SK-N-SH treated with all-trans-retinoic acid at 6 μM for 48 hours (cell line): ENCODE measurements at regions not wholly inside any gene's neighbourhood (a gene's known extent, or its start where the extent isn't known, plus 50 kb on each side); places are given as distances from the start of the nearest gene placed in this dataset.

Experiments used
- ATAC-seq: fragments of 200-7000 bp; cut with Tn5 transposase; 3 replicates; pipeline ENCODE4 v1.9.1; 2020; ENCODE audit warnings: mild to moderate bottlenecking, moderate library complexity
- ARNTL ChIP-seq: fragments of 450-650 bp; formaldehyde crosslinking; IDR thresholded peaks from 2 replicates; pipeline ENCODE4 v1.5.0; 2020; ENCODE audit warnings: low read depth, mild to moderate bottlenecking, moderate library complexity, borderline replicate concordance
- BACH2 ChIP-seq: fragments of 250-450 bp; sonication (Bioruptor Pico); IDR thresholded peaks from 2 replicates; pipeline ENCODE4 v1.9.0; 2021; ENCODE audit warnings: mild to moderate bottlenecking, borderline replicate concordance
- CSDC2 ChIP-seq: fragments of 250-450 bp; sonication (Bioruptor Pico); IDR thresholded peaks from 2 replicates; pipeline ENCODE4 v1.5.0; 2020; ENCODE audit warnings: mild to moderate bottlenecking, moderate library complexity
- CSRNP3 ChIP-seq: fragments of 250-450 bp; sonication (Bioruptor Pico); IDR thresholded peaks from 2 replicates; pipeline ENCODE4 v1.5.1; 2021; ENCODE audit warnings: mild to moderate bottlenecking, moderate library complexity
- ESRRG ChIP-seq: fragments of 250-450 bp; sonication (Bioruptor Pico); IDR thresholded peaks from 2 replicates; pipeline ENCODE4 v1.6.1; 2021; ENCODE audit warnings: mild to moderate bottlenecking
- GLIS3 ChIP-seq: fragments of 250-450 bp; sonication (Bioruptor Pico); IDR thresholded peaks from 2 replicates; pipeline ENCODE4 v1.5.0; 2020; ENCODE audit warnings: mild to moderate bottlenecking, moderate library complexity
- ISL1 ChIP-seq: fragments of 250-450 bp; sonication (Bioruptor Pico); IDR thresholded peaks from 2 replicates; pipeline ENCODE4 v2.1.2; 2022; ENCODE audit warnings: mild to moderate bottlenecking, moderate library complexity
- OSR1 ChIP-seq: fragments of 250-450 bp; sonication (Bioruptor Pico); IDR thresholded peaks from 2 replicates; pipeline ENCODE4 v1.8.0; 2022; ENCODE audit warnings: moderate library complexity, mild to moderate bottlenecking, inconsistent platforms
- PPARA ChIP-seq: fragments of 250-450 bp; sonication (Bioruptor Pico); IDR thresholded peaks from 2 replicates; pipeline ENCODE4 v1.5.0; 2020; ENCODE audit warnings: mild to moderate bottlenecking, borderline replicate concordance
- RARB ChIP-seq: fragments of 250-450 bp; sonication (Bioruptor Pico); IDR thresholded peaks from 2 replicates; pipeline ENCODE4 v1.8.0; 2021; ENCODE audit warnings: mild to moderate bottlenecking, moderate library complexity
- SNAI2 ChIP-seq: fragments of 250-450 bp; sonication (Bioruptor Pico); IDR thresholded peaks from 2 replicates; pipeline ENCODE4 v1.5.0; 2020; ENCODE audit warnings: mild to moderate bottlenecking, moderate library complexity
- TCF4 ChIP-seq: fragments of 250-450 bp; sonication (Bioruptor Pico); IDR thresholded peaks from 2 replicates; pipeline ENCODE4 v1.8.0; 2021; ENCODE audit warnings: mild to moderate bottlenecking, moderate library complexity, borderline replicate concordance
- TOX ChIP-seq: fragments of 250-450 bp; sonication (Bioruptor Pico); IDR thresholded peaks from 2 replicates; pipeline ENCODE4 v1.8.0; 2021; ENCODE audit warnings: mild to moderate bottlenecking, moderate library complexity, borderline replicate concordance
- ZC3H10 ChIP-seq: fragments of 250-450 bp; sonication (Bioruptor Pico); IDR thresholded peaks from 2 replicates; pipeline ENCODE4 v1.5.1; 2021; ENCODE audit warnings: mild to moderate bottlenecking, moderate library complexity
- ZFP3 ChIP-seq: fragments of 250-450 bp; sonication (Bioruptor Pico); IDR thresholded peaks from 2 replicates; pipeline ENCODE4 v1.5.0; 2020; ENCODE audit warnings: mild to moderate bottlenecking, moderate library complexity
- ZFP30 ChIP-seq: fragments of 450-650 bp; formaldehyde crosslinking; IDR thresholded peaks from 2 replicates; pipeline ENCODE4 v1.5.0; 2022; ENCODE audit warnings: mild to moderate bottlenecking, moderate library complexity
- ZNF565 ChIP-seq: fragments of 450-650 bp; formaldehyde crosslinking; conservative IDR thresholded peaks from 2 replicates; pipeline ENCODE4 v1.5.0; 2020; ENCODE audit warnings: low read depth, mild to moderate bottlenecking, moderate library complexity
- ZNF70 ChIP-seq: fragments of 450-650 bp; formaldehyde crosslinking; IDR thresholded peaks from 2 replicates; pipeline ENCODE4 v1.5.0; 2020; ENCODE audit warnings: mild to moderate bottlenecking, moderate library complexity
- ZNF8 ChIP-seq: fragments of 450-650 bp; formaldehyde crosslinking; IDR thresholded peaks from 2 replicates; pipeline ENCODE4 v1.5.0; 2020; ENCODE audit warnings: mild to moderate bottlenecking, moderate library complexity
- TF ChIP-seq, protein P1 (sequence below): fragments of 250-450 bp; sonication (Bioruptor Pico); IDR thresholded peaks from 2 replicates; pipeline ENCODE4 v1.8.0; 2020; ENCODE audit warnings: mild to moderate bottlenecking, moderate library complexity, borderline replicate concordance
- TF ChIP-seq, protein P2 (sequence below): fragments of 250-450 bp; sonication (Bioruptor Pico); IDR thresholded peaks from 2 replicates; pipeline ENCODE4 v1.5.0; 2020; ENCODE audit warnings: mild to moderate bottlenecking, moderate library complexity
- TF ChIP-seq, protein P3 (sequence below): fragments of 250-450 bp; sonication (Bioruptor Pico); IDR thresholded peaks from 2 replicates; pipeline ENCODE4 v1.8.0; 2021; ENCODE audit warnings: low read depth, mild to moderate bottlenecking, moderate library complexity, borderline replicate concordance

DNA sequence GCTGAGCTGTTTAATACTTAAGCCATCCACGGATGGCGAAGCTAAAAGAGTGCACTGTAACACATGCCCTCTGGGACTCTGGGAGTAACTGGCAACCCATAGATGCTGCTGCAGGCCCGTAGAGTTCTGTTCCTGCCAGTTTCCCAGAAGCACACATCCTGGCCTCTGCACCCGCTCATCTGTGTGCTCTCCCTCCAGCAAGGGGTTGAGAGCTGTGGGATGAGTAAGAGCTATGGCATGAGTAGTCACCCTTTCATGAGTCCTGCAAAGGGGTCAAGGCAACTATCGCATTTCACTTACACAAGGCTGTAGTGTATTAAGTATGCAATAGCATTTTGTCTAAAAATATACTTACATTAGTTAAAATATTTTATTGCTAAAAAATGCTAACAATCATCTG is 1341.8 kb upstream of the NXPH2 start (continued):
- TF ChIP-seq, protein P1, sequence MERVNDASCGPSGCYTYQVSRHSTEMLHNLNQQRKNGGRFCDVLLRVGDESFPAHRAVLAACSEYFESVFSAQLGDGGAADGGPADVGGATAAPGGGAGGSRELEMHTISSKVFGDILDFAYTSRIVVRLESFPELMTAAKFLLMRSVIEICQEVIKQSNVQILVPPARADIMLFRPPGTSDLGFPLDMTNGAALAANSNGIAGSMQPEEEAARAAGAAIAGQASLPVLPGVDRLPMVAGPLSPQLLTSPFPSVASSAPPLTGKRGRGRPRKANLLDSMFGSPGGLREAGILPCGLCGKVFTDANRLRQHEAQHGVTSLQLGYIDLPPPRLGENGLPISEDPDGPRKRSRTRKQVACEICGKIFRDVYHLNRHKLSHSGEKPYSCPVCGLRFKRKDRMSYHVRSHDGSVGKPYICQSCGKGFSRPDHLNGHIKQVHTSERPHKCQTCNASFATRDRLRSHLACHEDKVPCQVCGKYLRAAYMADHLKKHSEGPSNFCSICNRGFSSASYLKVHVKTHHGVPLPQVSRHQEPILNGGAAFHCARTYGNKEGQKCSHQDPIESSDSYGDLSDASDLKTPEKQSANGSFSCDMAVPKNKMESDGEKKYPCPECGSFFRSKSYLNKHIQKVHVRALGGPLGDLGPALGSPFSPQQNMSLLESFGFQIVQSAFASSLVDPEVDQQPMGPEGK (CRISPR knock-in tag): no peak
- no peak for TF ChIP-seq TOX (CRISPR knock-in tag)
- no peak for TF ChIP-seq ZNF8 (CRISPR knock-in tag)
- no peak for TF ChIP-seq TCF4 (CRISPR knock-in tag)
- no peak for TF ChIP-seq CSRNP3 (CRISPR knock-in tag)
- no peak for TF ChIP-seq OSR1 (CRISPR knock-in tag)
- TF ChIP-seq ZNF70 (CRISPR knock-in tag): no peak
- no peak for TF ChIP-seq ESRRG (CRISPR knock-in tag)

DNA sequence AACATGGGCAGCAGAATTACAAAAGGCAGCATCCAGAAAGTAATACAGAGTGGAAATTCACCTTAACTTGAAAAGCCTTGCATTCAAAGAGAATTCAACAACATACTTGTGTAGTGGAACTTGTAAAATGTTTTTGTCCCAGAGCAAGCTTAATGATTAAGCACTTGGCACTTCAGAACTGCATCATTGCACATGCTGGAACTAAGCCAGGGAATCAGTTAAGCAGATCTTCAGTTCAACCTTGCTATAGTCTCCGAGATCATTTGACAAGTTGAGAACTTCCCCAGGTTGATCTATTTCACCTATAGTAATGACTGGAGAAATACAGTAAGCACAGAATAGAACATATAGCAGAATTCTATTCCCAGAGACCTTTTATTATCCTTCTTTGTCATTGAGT is 1337.2 kb upstream of the NXPH2 start:
- TF ChIP-seq CSDC2 (no peak), BACH2 (no peak), ESRRG (CRISPR knock-in tag) (no peak)
- TF ChIP-seq, protein P2, sequence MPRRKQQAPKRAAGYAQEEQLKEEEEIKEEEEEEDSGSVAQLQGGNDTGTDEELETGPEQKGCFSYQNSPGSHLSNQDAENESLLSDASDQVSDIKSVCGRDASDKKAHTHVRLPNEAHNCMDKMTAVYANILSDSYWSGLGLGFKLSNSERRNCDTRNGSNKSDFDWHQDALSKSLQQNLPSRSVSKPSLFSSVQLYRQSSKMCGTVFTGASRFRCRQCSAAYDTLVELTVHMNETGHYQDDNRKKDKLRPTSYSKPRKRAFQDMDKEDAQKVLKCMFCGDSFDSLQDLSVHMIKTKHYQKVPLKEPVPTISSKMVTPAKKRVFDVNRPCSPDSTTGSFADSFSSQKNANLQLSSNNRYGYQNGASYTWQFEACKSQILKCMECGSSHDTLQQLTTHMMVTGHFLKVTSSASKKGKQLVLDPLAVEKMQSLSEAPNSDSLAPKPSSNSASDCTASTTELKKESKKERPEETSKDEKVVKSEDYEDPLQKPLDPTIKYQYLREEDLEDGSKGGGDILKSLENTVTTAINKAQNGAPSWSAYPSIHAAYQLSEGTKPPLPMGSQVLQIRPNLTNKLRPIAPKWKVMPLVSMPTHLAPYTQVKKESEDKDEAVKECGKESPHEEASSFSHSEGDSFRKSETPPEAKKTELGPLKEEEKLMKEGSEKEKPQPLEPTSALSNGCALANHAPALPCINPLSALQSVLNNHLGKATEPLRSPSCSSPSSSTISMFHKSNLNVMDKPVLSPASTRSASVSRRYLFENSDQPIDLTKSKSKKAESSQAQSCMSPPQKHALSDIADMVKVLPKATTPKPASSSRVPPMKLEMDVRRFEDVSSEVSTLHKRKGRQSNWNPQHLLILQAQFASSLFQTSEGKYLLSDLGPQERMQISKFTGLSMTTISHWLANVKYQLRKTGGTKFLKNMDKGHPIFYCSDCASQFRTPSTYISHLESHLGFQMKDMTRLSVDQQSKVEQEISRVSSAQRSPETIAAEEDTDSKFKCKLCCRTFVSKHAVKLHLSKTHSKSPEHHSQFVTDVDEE (CRISPR knock-in tag): no peak
- TF ChIP-seq, all 23 proteins: peak for 0
- no peak for ATAC-seq

DNA sequence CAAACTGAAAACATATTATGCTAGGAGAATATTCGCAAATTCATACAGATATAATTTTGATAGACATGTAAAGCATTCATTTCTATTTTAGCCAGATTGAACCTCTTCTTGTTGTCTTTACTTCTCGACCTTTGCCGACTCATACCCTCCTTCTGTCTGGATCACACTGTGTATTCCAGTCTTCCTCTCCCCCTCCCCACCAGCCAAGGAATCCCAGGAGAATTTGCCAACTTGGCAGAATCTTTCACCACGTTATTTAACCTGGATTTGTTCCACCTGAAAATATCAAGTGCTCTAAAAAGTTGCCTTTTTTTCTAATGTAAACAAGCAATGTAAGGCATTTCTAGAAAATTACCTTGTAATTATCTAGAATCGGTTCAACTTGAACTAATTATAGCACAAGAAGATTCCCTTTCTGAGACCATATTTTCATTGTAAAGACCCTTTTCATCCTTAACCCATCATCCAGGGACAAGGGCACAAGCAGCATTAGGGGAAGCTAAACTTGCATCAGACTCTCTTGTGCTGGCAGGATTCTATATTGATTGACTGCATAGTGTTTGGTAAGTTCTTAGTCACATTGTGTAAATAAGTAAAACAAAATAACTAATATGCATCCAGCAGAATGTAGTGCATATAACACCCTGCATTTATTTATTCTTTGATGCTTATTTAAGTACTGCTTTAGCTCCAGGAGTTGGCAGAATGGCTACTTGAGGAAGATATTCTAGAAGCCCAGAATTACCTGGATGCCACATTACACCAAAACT is 1328.7 kb upstream of the NXPH2 start:
- no peak for ATAC-seq
- TF ChIP-seq ZNF565 (CRISPR knock-in tag): no peak
- no peak for TF ChIP-seq BACH2
- no peak for TF ChIP-seq ISL1
- TF ChIP-seq OSR1 (CRISPR knock-in tag): no peak
- no peak for TF ChIP-seq ZFP3 (CRISPR knock-in tag)
- no peak for TF ChIP-seq ZNF8 (CRISPR knock-in tag)
- TF ChIP-seq ARNTL (CRISPR knock-in tag): no peak
- no peak for TF ChIP-seq TCF4 (CRISPR knock-in tag)
- no peak for TF ChIP-seq RARB (CRISPR knock-in tag)
- no peak for TF ChIP-seq SNAI2
- TF ChIP-seq GLIS3 (CRISPR knock-in tag): no peak
- TF ChIP-seq CSDC2: no peak
- TF ChIP-seq PPARA (CRISPR knock-in tag): no peak
- TF ChIP-seq ZNF70 (CRISPR knock-in tag): no peak
- TF ChIP-seq ZFP30 (CRISPR knock-in tag): no peak
- no peak for TF ChIP-seq TOX (CRISPR knock-in tag)
- TF ChIP-seq, protein P3, sequence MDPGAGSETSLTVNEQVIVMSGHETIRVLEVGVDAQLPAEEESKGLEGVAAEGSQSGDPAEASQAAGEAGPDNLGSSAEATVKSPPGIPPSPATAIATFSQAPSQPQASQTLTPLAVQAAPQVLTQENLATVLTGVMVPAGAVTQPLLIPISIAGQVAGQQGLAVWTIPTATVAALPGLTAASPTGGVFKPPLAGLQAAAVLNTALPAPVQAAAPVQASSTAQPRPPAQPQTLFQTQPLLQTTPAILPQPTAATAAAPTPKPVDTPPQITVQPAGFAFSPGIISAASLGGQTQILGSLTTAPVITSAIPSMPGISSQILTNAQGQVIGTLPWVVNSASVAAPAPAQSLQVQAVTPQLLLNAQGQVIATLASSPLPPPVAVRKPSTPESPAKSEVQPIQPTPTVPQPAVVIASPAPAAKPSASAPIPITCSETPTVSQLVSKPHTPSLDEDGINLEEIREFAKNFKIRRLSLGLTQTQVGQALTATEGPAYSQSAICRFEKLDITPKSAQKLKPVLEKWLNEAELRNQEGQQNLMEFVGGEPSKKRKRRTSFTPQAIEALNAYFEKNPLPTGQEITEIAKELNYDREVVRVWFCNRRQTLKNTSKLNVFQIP (CRISPR knock-in tag): no peak
- TF ChIP-seq, protein P2 (CRISPR knock-in tag): no peak
- no peak for TF ChIP-seq ZC3H10
